ENCODE measurements at regions not wholly inside any gene's neighbourhood (a gene's known extent, or its start where the extent isn't known, plus 50 kb on each side); places are given as distances from the start of the nearest gene placed in this dataset.

GRCh38 chr1:79594121-79594698 is 587.7 kb upstream of the ADGRL4 start:
- no peak for TF ChIP-seq CTCF (IDR thresholded peaks at IDR 0.05; ENCODE audit: low read length)
- TF ChIP-seq EZH2phosphoT487 (IDR thresholded peaks at IDR 0.05; ENCODE audit: low read length) = no peak
- no peak for TF ChIP-seq EZH2 (optimal IDR thresholded peaks at IDR 0.05; ENCODE audit: low read depth, low read length)

Data from MM.1S (cell line).